Tibial nerve (tissue), 4 donors: ENCODE measurements at regions not wholly inside any gene's neighbourhood (a gene's known extent, or its start where the extent isn't known, plus 50 kb on each side); places are given as distances from the start of the nearest gene placed in this dataset.

Source experiments
- EP300 ChIP-seq, 2 donors: sonication (generic); formaldehyde crosslinking; IDR thresholded peaks; one replicate each; pipeline ENCODE4 v1.6.1; 2017; ENCODE audit warnings: antibody characterized with exemption in 2 of 2, mild to moderate bottlenecking in 1 of 2
- TF ChIP-seq, protein P1 (sequence below), 5 experiments: fragments of 200-600 bp in 3 of 5; fragments of 450-650 bp in 2 of 5; sonication (generic) in 3 of 5; IDR thresholded peaks; one replicate each; pipeline ENCODE4 v1.5.1; 2016 to 2019; ENCODE audit warnings: antibody characterized with exemption in 5 of 5, mild to moderate bottlenecking in 3 of 5, moderate library complexity in 2 of 5

DNA sequence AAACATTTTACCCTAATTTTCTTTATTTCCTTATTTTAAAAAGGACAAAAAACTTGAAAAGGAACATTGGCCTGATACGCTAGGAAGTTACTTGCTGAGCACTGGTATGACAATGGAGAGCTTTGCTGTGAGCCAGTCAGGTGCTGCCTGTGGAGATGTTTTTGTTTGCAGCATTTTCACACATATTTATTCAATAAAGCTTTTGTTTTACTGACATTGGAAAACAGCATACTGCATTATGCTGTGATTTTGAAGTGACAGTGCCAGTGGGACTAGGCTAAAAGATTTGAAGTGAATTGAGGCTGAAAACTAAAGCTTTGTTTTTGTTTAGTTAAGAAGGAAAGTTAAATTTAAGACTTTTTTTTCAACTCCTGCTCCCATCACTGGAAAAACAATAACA, 470.7 kb upstream of the ZEB2 start:
- TF ChIP-seq EP300 (IDR thresholded peaks at IDR 0.05) = no peak
- TF ChIP-seq, protein P1, sequence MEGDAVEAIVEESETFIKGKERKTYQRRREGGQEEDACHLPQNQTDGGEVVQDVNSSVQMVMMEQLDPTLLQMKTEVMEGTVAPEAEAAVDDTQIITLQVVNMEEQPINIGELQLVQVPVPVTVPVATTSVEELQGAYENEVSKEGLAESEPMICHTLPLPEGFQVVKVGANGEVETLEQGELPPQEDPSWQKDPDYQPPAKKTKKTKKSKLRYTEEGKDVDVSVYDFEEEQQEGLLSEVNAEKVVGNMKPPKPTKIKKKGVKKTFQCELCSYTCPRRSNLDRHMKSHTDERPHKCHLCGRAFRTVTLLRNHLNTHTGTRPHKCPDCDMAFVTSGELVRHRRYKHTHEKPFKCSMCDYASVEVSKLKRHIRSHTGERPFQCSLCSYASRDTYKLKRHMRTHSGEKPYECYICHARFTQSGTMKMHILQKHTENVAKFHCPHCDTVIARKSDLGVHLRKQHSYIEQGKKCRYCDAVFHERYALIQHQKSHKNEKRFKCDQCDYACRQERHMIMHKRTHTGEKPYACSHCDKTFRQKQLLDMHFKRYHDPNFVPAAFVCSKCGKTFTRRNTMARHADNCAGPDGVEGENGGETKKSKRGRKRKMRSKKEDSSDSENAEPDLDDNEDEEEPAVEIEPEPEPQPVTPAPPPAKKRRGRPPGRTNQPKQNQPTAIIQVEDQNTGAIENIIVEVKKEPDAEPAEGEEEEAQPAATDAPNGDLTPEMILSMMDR (IDR thresholded peaks at IDR 0.05) = no peak
